Lower leg skin (tissue), 4 donors: ENCODE measurements at regions not wholly inside any gene's neighbourhood (a gene's known extent, or its start where the extent isn't known, plus 50 kb on each side); places are given as distances from the start of the nearest gene placed in this dataset.

Experiments
- DNase-seq, 2 donors: peaks; one replicate each; pipeline ENCODE4 v3.0.0-alpha.2; 2019; ENCODE audit warnings: low spot score in 2 of 2
- H3K4me3 ChIP-seq: fragments of 200-600 bp; sonication (generic); 2 replicates; pipeline ENCODE4 v1.5.1; 2017; ENCODE audit warnings: mild to moderate bottlenecking, low read depth; ENCODE audit not compliant: poor library complexity, severe bottlenecking
- POLR2A ChIP-seq, 2 donors: fragments of 450-650 bp; IDR thresholded peaks; one replicate each; pipeline ENCODE4 v1.6.1; 2016 to 2017; ENCODE audit warnings: antibody characterized with exemption in 2 of 2, mild to moderate bottlenecking in 1 of 2, moderate library complexity in 1 of 2
- WGBS, 2 donors: methylation state at CpG; one replicate each; pipeline ENCODE4 v1.1.5; 2018; 5-methylcytosine and 5-hydroxymethylcytosine counted together
- intact Hi-C: fragments of 100-400 bp; cut with DNase I; formaldehyde crosslinking; loops from one replicate; pipeline ENCODE4 v1.15.0; 2023; ENCODE audit warnings: low total_unique reads
- TF ChIP-seq, protein P1 (sequence below), 3 donors: fragments of 450-650 bp; IDR thresholded peaks; one replicate each; pipeline ENCODE4 v1.5.1; 2016; ENCODE audit warnings: antibody characterized with exemption in 3 of 3, mild to moderate bottlenecking in 3 of 3, moderate library complexity in 2 of 3

DNA sequence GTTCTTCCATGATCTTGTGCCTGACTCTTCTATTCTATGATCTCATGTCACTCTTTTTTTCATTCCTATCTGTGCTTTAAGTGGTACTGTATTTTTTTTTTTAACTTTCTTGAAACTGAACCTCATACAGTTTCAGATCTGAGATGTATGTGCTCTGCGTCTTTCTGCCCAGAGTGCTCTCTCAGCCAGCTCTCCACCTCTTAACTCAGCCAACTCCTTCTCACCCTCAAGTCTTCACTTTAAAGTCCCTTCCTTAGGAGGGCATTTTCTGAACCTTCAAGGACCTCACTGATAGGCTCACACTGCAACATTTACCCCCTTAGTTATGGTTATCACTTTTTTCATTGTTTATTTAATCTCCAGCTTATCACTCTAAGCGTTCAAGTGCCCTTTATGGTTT, 158.7 kb downstream of the IRS2 start:
- TF ChIP-seq POLR2A (IDR thresholded peaks at IDR 0.05): no peak
- TF ChIP-seq, protein P1, sequence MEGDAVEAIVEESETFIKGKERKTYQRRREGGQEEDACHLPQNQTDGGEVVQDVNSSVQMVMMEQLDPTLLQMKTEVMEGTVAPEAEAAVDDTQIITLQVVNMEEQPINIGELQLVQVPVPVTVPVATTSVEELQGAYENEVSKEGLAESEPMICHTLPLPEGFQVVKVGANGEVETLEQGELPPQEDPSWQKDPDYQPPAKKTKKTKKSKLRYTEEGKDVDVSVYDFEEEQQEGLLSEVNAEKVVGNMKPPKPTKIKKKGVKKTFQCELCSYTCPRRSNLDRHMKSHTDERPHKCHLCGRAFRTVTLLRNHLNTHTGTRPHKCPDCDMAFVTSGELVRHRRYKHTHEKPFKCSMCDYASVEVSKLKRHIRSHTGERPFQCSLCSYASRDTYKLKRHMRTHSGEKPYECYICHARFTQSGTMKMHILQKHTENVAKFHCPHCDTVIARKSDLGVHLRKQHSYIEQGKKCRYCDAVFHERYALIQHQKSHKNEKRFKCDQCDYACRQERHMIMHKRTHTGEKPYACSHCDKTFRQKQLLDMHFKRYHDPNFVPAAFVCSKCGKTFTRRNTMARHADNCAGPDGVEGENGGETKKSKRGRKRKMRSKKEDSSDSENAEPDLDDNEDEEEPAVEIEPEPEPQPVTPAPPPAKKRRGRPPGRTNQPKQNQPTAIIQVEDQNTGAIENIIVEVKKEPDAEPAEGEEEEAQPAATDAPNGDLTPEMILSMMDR (IDR thresholded peaks at IDR 0.05): no peak
- WGBS, 2 donors: 81 to 87% methylated on average over 2 of the region's 2 CpGs
- DNase-seq: no peak
- no peak overlapping the region for H3K4me3 ChIP-seq
- intact Hi-C loops: no loop called here

DNA sequence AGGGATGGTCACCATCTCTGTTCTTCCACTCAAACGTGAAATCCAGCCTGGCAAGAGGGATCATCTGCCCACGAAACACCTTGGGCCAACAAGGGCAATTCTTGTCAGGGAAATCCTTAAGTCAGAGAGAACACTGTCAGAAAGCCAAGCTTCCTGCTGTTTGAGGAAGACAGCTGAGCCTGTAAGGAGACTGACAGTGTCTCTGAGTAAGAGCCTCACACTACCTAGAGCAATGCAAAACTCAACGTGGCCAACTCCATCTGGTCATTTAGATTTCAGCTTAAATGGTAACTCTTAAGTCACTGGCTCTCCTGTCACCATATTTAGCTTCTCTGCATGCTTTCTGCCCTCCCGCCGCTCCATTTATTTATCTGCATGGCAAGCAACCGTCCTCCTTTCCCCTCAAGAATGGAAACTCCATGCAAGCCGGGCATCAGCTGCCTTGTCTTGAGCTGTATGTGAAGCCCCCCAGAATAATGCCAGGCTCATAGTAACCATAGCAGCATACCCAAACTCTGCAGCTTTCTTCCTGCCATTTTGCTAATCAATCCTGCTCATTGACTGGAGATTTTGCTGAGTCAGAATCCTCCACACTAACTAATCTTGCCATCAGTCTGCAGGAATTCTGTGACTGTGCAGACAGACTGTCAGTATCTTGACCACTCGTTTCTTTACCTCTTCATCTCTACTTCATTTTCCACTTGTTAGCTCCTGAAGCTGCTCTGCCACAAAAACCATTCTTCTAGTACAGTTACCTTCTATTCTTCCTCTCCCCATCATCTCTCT, 159.8 kb downstream of the IRS2 start:
- 70 to 71% methylated on average over 8 of the region's 8 CpGs for WGBS, 2 donors
- intact Hi-C loops: no loop called here
- no peak overlapping the region for H3K4me3 ChIP-seq
- no peak for TF ChIP-seq POLR2A (IDR thresholded peaks at IDR 0.05)
- TF ChIP-seq, protein P1 (IDR thresholded peaks at IDR 0.05): no peak
- no peak for DNase-seq

DNA sequence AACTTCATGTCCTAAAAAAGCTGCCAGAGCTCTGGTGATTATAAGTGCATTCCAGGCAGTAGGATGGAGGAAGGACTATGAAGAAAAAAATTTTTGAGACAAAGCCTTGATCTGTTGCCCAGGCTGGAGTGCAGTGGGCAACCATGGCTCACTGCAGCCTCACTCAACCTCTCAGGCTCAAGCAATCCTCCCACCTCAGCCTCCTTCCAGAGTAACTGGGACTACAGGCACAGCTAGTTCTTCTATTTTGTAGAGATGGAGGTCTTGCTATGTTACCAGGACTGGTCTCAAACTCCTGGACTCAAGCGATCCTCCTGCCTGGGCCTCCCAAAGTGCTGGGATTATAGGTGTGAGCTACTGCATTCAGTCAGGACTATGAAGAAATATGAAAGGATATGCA, 161.2 kb downstream of the IRS2 start:
- TF ChIP-seq, protein P1 (IDR thresholded peaks at IDR 0.05): no peak
- TF ChIP-seq POLR2A (IDR thresholded peaks at IDR 0.05): no peak
- DNase-seq: no peak
- intact Hi-C loops: no loop called here
- H3K4me3 ChIP-seq: no peak overlapping the region
- 100% methylated on average over 1 of the region's 1 CpG for WGBS, 2 donors

DNA sequence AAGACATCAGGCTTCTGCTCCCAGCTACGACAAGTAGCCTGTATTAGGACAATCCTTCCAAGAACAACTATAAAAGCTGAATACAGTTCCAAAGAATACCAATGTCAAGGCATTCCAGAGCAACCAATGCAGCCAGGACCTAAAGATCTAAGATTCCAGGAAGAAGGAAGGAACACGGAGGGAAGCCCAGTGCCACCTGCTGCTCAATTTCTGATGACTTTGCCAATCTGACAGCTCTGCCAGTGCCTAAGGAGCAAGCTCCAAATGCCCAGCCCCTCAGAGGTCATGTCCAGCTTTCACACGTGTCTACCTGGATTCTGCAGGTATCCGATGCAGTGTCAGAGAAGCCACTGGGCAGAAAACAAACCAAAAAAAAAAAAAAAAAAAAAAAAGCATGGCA, 164.4 kb downstream of the IRS2 start:
- DNase-seq: no peak
- intact Hi-C loops: no loop called here
- TF ChIP-seq, protein P1 (IDR thresholded peaks at IDR 0.05): no peak
- TF ChIP-seq POLR2A (IDR thresholded peaks at IDR 0.05): no peak
- 78 to 86% methylated on average over 4 of the region's 4 CpGs for WGBS, 2 donors
- H3K4me3 ChIP-seq: no peak overlapping the region

DNA sequence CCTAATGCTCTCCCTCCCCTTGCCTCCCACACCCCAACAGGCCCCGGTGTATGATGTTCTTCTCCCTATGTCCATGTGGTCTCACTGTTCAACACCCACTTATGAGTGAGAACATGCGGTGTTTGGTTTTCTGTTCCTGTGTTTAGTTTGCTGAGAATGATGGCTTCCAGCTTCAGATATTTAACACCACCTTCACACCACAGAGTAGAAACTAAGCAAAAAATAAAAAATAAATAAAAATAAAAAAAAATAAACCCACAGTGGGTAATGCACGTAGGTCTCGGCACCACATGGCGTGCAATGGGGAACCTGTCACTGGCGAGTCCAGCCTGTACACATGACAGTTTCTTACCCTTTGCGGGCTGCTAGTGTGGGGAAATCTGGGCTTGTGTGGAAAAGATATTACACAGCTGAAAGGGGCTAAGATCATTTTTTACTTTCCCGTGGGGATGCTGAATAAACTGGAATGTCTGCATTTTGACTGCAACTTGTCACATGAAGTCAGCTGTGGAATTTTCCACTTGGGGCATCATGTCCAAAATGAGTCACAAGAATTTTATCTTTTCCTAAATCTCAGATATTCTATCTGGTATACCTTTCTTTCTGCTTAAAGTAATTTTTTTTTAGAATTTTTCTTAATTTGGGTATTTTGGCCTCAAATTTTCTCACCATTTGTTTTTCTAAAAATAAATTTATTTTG, 170.5 kb downstream of the IRS2 start:
- TF ChIP-seq POLR2A (IDR thresholded peaks at IDR 0.05): no peak
- TF ChIP-seq, protein P1 (IDR thresholded peaks at IDR 0.05): no peak
- 75 to 83% methylated on average over 8 of the region's 8 CpGs for WGBS, 2 donors
- intact Hi-C loops: no loop called here
- no peak overlapping the region for H3K4me3 ChIP-seq
- DNase-seq: no peak
